Tibial artery (tissue), 4 donors: ENCODE measurements at regions not wholly inside any gene's neighbourhood (a gene's known extent, or its start where the extent isn't known, plus 50 kb on each side); places are given as distances from the start of the nearest gene placed in this dataset.
"Not testable (repeated sequence)": the region's sequence is repeated elsewhere in the genome, so short reads cannot be mapped to it uniquely, and the experiment has no call there.

ENCODE experiments used
- DNase-seq, 2 donors: peaks; one replicate each; pipeline ENCODE4 v3.0.0-alpha.2; 2019
- H3K27ac ChIP-seq, 2 donors: fragments of 200-600 bp; sonication (generic) in 1 of 2; 1 replicate in 1 of 2; 2 replicates in 1 of 2; pipeline ENCODE4 v1.5.1; 2018 to 2019; ENCODE audit warnings: mild to moderate bottlenecking in 1 of 2
- H3K27me3 ChIP-seq, 2 donors: fragments of 200-600 bp; sonication (generic) in 1 of 2; one replicate each; pipeline versions ENCODE4 v1.5.1 to v1.6.0; 2016 to 2019
- H3K36me3 ChIP-seq, 3 donors: fragments of 200-600 bp; sonication (generic) in 2 of 3; one replicate each; pipeline ENCODE4 v1.5.1; 2016 to 2019; ENCODE audit warnings: mild to moderate bottlenecking in 2 of 3
- H3K4me1 ChIP-seq, 4 donors: fragments of 200-600 bp; sonication (generic) in 2 of 4; 1 replicate in 3 of 4; 2 replicates in 1 of 4; pipeline ENCODE4 v1.5.1; 2016 to 2019
- H3K4me3 ChIP-seq, 2 donors: fragments of 200-600 bp; sonication (generic) in 1 of 2; 1 replicate in 1 of 2; 2 replicates in 1 of 2; pipeline ENCODE4 v1.5.1; 2018 to 2019; ENCODE audit warnings: mild to moderate bottlenecking in 2 of 2
- H3K9me3 ChIP-seq, 3 donors: fragments of 200-600 bp; sonication (generic) in 1 of 3; one replicate each; pipeline ENCODE4 v1.5.1; 2016 to 2019
- CTCF ChIP-seq, 2 experiments: fragments of 200-600 bp in 1 of 2; fragments of 450-650 bp in 1 of 2; IDR thresholded peaks; one replicate each; pipeline ENCODE4 v1.5.1; 2017 to 2019; ENCODE audit warnings: antibody characterized with exemption in 2 of 2, mild to moderate bottlenecking in 1 of 2, moderate library complexity in 1 of 2
- intact Hi-C: fragments of 100-400 bp; cut with DNase I; formaldehyde crosslinking; loops from one replicate; pipeline ENCODE4 v1.15.0; 2023; ENCODE audit warnings: low total_unique reads

GRCh38 chr1:221863635-221864034, 121.7 kb upstream of the DUSP10 start:
- Histone ChIP-seq H3K36me3 (no peaks in the 10 kb centered on the region), H3K9me3 (no peaks in the 10 kb centered on the region), H3K4me1 (peaks cover 0 to 7% (median 0%) of the 10 kb centered on the region in 4 donors), H3K27me3 (no peaks in the 10 kb centered on the region), H3K27ac (no peak overlapping the region), H3K4me3 (no peak overlapping the region)
- no peak for DNase-seq
- no peak for TF ChIP-seq CTCF (IDR thresholded peaks at IDR 0.05)
- intact Hi-C loops = no loop called here

- no peaks in the 10 kb centered on the region for H3K9me3 ChIP-seq
- H3K36me3 ChIP-seq = no peaks in the 10 kb centered on the region
- intact Hi-C loops = no loop called here
- H3K27me3 ChIP-seq = no peaks in the 10 kb centered on the region
- H3K4me3 ChIP-seq = no peak overlapping the region
- no peak for DNase-seq
- peaks cover 0 to under 1% (median 0%) of the 10 kb centered on the region in 4 donors for H3K4me1 ChIP-seq
- no peak overlapping the region for H3K27ac ChIP-seq
- TF ChIP-seq CTCF (IDR thresholded peaks at IDR 0.05) = no peak
Measured at GRCh38 chr1:221862971-221863370, 121.1 kb upstream of the DUSP10 start.

- no peaks in the 10 kb centered on the region for H3K4me1 ChIP-seq
- no peaks in the 10 kb centered on the region for H3K36me3 ChIP-seq
- no peaks in the 10 kb centered on the region for H3K27me3 ChIP-seq
- no peak for DNase-seq
- H3K27ac ChIP-seq = no peak overlapping the region
- intact Hi-C loops = no loop called here
- no peak overlapping the region for H3K4me3 ChIP-seq
- TF ChIP-seq CTCF (IDR thresholded peaks at IDR 0.05) = no peak
- no peaks in the 10 kb centered on the region for H3K9me3 ChIP-seq
Measured at GRCh38 chr1:221858818-221859611, 117.1 kb upstream of the DUSP10 start.

DNA sequence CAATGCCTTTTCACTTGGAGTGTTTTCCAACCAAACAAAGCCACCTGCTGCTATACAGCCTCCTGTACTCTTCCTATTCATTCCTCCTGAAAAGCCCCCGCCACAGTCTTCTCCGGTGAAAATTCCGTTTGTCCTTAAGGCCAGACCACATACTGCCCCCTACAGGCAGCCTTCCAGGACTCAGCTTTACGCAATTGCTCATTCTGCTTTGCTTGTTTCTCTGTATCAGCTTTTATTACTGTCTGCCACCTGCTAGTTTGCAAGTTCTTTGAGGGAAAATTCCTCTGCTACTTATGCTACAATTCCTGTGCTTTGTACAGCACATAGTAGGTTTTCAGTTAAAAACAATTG, 115.2 kb upstream of the DUSP10 start:
- H3K27me3 ChIP-seq, H3K27ac ChIP-seq, intact Hi-C loops, H3K36me3 ChIP-seq, H3K4me3 ChIP-seq, H3K4me1 ChIP-seq, H3K9me3 ChIP-seq, DNase-seq: not testable (repeated sequence)

GRCh38 chr1:221856228-221857093, 114.6 kb upstream of the DUSP10 start:
- H3K27me3 ChIP-seq = no peaks in the 10 kb centered on the region
- H3K4me3 ChIP-seq = no peak overlapping the region
- no peak overlapping the region for H3K27ac ChIP-seq
- H3K36me3 ChIP-seq = no peaks in the 10 kb centered on the region
- intact Hi-C loops = no loop called here
- DNase-seq = no peak
- no peaks in the 10 kb centered on the region for H3K9me3 ChIP-seq
- TF ChIP-seq CTCF (IDR thresholded peaks at IDR 0.05) = no peak
- peaks cover 0 to 4% (median 1%) of the 10 kb centered on the region in 4 donors for H3K4me1 ChIP-seq

- H3K4me3 ChIP-seq = no peak overlapping the region
- TF ChIP-seq CTCF (IDR thresholded peaks at IDR 0.05) = no peak
- intact Hi-C loops = no loop called here
- H3K27ac ChIP-seq = no peak overlapping the region
- H3K4me1 ChIP-seq = peaks cover 0 to 15% (median 5%) of the 10 kb centered on the region in 4 donors
- no peaks in the 10 kb centered on the region for H3K9me3 ChIP-seq
- no peaks in the 10 kb centered on the region for H3K27me3 ChIP-seq
- no peaks in the 10 kb centered on the region for H3K36me3 ChIP-seq
- DNase-seq = no peak
Measured at GRCh38 chr1:221855156-221855555, 113.3 kb upstream of the DUSP10 start.
